IMR-90 (cell line): ENCODE measurements at regions not wholly inside any gene's neighbourhood (a gene's known extent, or its start where the extent isn't known, plus 50 kb on each side); places are given as distances from the start of the nearest gene placed in this dataset.

ENCODE experiments used
- ATAC-seq: fragments of 200-7000 bp; cut with Tn5 transposase; 2 replicates; pipeline ENCODE4 v1.9.1; 2020; ENCODE audit warnings: low read depth, mild to moderate bottlenecking, moderate library complexity
- BruUV-seq: library from RNA; stranded (reverse); fragments of 400-500 nt; replicated peaks from 2 replicates; lab custom pipeline; 2021; lab: Mats Ljungman, UMichigan
- CTCF ChIA-PET: fragments of 300-600 bp; formaldehyde crosslinking; extraction: SDS; loops from one replicate; lab custom pipeline; 2021; ENCODE audit warnings: antibody characterized with exemption; lab: Yijun Ruan, JAX
- POLR2A ChIA-PET: fragments of 300-600 bp; sonication (Branson Sonifier 250); formaldehyde crosslinking; loops from one replicate; lab custom pipeline; 2022; ENCODE audit warnings: antibody characterized with exemption; ENCODE audit not compliant: unreplicated experiment; lab: Charles Lee
- DNase-seq: peaks from one replicate; pipeline ENCODE4 v3.0.0; 2013
- H2AFZ ChIP-seq: replicated peaks from 2 replicates; pipeline ENCODE3; 2013; ENCODE audit warnings: low read length, mild to moderate bottlenecking; ENCODE audit not compliant: poor library complexity
- H2AK5ac ChIP-seq: 2 replicates; pipeline ENCODE4 v1.6.1; 2013; ENCODE audit warnings: low read depth, low read length, inconsistent platforms
- H2AK9ac ChIP-seq: replicated peaks from 2 replicates; pipeline ENCODE3; 2013; ENCODE audit warnings: mild to moderate bottlenecking, low read depth, low read length, moderate library complexity; ENCODE audit not compliant: poor library complexity
- H2BK120ac ChIP-seq: 2 replicates; pipeline ENCODE4 v1.6.1; 2013; ENCODE audit warnings: low read depth, low read length, inconsistent platforms
- H2BK15ac ChIP-seq: 3 replicates; pipeline ENCODE4 v1.6.1; 2013; ENCODE audit warnings: low read depth, low read length, inconsistent platforms
- H2BK20ac ChIP-seq: 2 replicates; pipeline ENCODE4 v1.6.1; 2013; ENCODE audit warnings: low read depth, mild to moderate bottlenecking, inconsistent platforms, low read length, moderate library complexity
- H2BK5ac ChIP-seq: 2 replicates; pipeline ENCODE4 v1.6.1; 2013; ENCODE audit warnings: mild to moderate bottlenecking, low read depth, low read length, inconsistent platforms; ENCODE audit not compliant: poor library complexity, severe bottlenecking
- H3K14ac ChIP-seq: replicated peaks from 2 replicates; pipeline ENCODE4 v1.6.1; 2013; ENCODE audit warnings: low read depth, low read length, inconsistent platforms
- H3K18ac ChIP-seq: 2 replicates; pipeline ENCODE4 v1.6.1; 2013; ENCODE audit warnings: low read depth, low read length, control low read depth
- H3K23ac ChIP-seq: 2 replicates; pipeline ENCODE4 v1.6.1; 2013; ENCODE audit warnings: low read depth, low read length, inconsistent platforms
- H3K27ac ChIP-seq: 2 replicates; pipeline ENCODE4 v1.5.1; 2013; ENCODE audit warnings: mild to moderate bottlenecking, control low read depth, low read length; ENCODE audit not compliant: insufficient read depth
- H3K27me3 ChIP-seq: 2 replicates; pipeline ENCODE4 v1.6.1; 2013; ENCODE audit warnings: low read length; ENCODE audit not compliant: control insufficient read depth, insufficient read depth
- H3K36me3 ChIP-seq: 2 replicates; pipeline ENCODE4 v1.6.1; 2013; ENCODE audit warnings: low read length, mixed read lengths; ENCODE audit not compliant: control insufficient read depth, insufficient read depth
- H3K4ac ChIP-seq: 2 replicates; pipeline ENCODE4 v1.6.1; 2013; ENCODE audit warnings: low read depth, low read length, inconsistent platforms
- H3K4me1 ChIP-seq: 2 replicates; pipeline ENCODE4 v1.6.1; 2013; ENCODE audit warnings: low read length, mixed read lengths; ENCODE audit not compliant: control insufficient read depth, insufficient read depth
- H3K4me2 ChIP-seq: 2 replicates; pipeline ENCODE4 v1.6.1; 2013; ENCODE audit warnings: low read depth, mild to moderate bottlenecking, control low read depth, low read length, moderate library complexity
- H3K4me3 ChIP-seq: 2 replicates; pipeline ENCODE4 v1.5.1; 2013; ENCODE audit warnings: low read depth, mild to moderate bottlenecking, control low read depth, low read length, moderate library complexity; ENCODE audit not compliant: insufficient read depth
- H3K56ac ChIP-seq: 2 replicates; pipeline ENCODE4 v1.6.1; 2013; ENCODE audit warnings: low read length, inconsistent platforms; ENCODE audit not compliant: insufficient read depth; ENCODE audit errors: extremely low read depth
- H3K79me1 ChIP-seq, 2 experiments: 2 replicates each; pipeline ENCODE4 v1.6.1; 2013; ENCODE audit warnings: low read length in 2 of 2, inconsistent platforms in 1 of 2, low read depth in 1 of 2
- H3K9ac ChIP-seq: 2 replicates; pipeline ENCODE4 v1.6.1; 2013; ENCODE audit warnings: low read depth, low read length, control low read depth
- H3K9me1 ChIP-seq: 2 replicates; pipeline ENCODE4 v1.6.1; 2013; ENCODE audit warnings: low read length, inconsistent platforms; ENCODE audit not compliant: insufficient read depth
- H3K9me3 ChIP-seq: 2 replicates; pipeline ENCODE4 v1.6.1; 2013; ENCODE audit warnings: low read length; ENCODE audit not compliant: control insufficient read depth, insufficient read depth
- H4K20me1 ChIP-seq: 2 replicates; pipeline ENCODE4 v1.6.1; 2013; ENCODE audit warnings: low read length, inconsistent platforms; ENCODE audit not compliant: insufficient read depth
- H4K5ac ChIP-seq: 2 replicates; pipeline ENCODE4 v1.6.1; 2013; ENCODE audit warnings: mild to moderate bottlenecking, low read depth, low read length, control low read depth
- H4K8ac ChIP-seq, 2 experiments: 2 replicates each; pipeline ENCODE4 v1.6.1; 2013; ENCODE audit warnings: low read depth in 2 of 2, low read length in 2 of 2, control low read depth in 1 of 2, inconsistent platforms in 1 of 2
- H4K91ac ChIP-seq: 2 replicates; pipeline ENCODE4 v1.6.1; 2013; ENCODE audit warnings: low read depth, low read length, inconsistent platforms; ENCODE audit not compliant: insufficient read depth
- BHLHE40 ChIP-seq: fragments of 150-350 bp; IDR thresholded peaks from 2 replicates; pipeline ENCODE4 v1.6.1; 2016; ENCODE audit warnings: mild to moderate bottlenecking, low read depth, low read length
- CEBPB ChIP-seq: IDR thresholded peaks from 2 replicates; pipeline ENCODE4 v1.6.1; 2012; ENCODE audit warnings: low read depth, low read length, improper control_type of control experiment
- CHD1 ChIP-seq: IDR thresholded peaks from 2 replicates; pipeline ENCODE4 v1.6.1; 2012; ENCODE audit warnings: low read depth, low read length, improper control_type of control experiment
- CTCF ChIP-seq: conservative IDR thresholded peaks from 2 replicates; pipeline ENCODE4 v1.5.1; 2012; ENCODE audit warnings: mild to moderate bottlenecking, low read depth, low read length, improper control_type of control experiment
- ELK1 ChIP-seq: fragments of 150-350 bp; IDR thresholded peaks from 2 replicates; pipeline ENCODE4 v1.6.1; 2016; ENCODE audit warnings: low read depth, mild to moderate bottlenecking, low read length, moderate library complexity, borderline replicate concordance
- FOS ChIP-seq: fragments of 150-350 bp; IDR thresholded peaks from 2 replicates; pipeline ENCODE4 v1.6.1; 2016; ENCODE audit warnings: low read depth, low read length
- MAFK ChIP-seq: IDR thresholded peaks from 2 replicates; pipeline ENCODE4 v1.6.1; 2012; ENCODE audit warnings: low read depth, low read length, improper control_type of control experiment
- MAZ ChIP-seq: IDR thresholded peaks from 2 replicates; pipeline ENCODE4 v1.6.1; 2012; ENCODE audit warnings: low read depth, mild to moderate bottlenecking, low read length, improper control_type of control experiment, moderate library complexity, borderline replicate concordance
- MXI1 ChIP-seq: IDR thresholded peaks from 2 replicates; pipeline ENCODE4 v1.6.1; 2012; ENCODE audit warnings: low read depth, mild to moderate bottlenecking, low read length, moderate library complexity, borderline replicate concordance
- NFE2L2 ChIP-seq: fragments of 150-350 bp; IDR thresholded peaks from 2 replicates; pipeline ENCODE4 v1.6.1; 2016; ENCODE audit warnings: low read depth, mild to moderate bottlenecking, low read length
- POLR2A ChIP-seq: IDR thresholded peaks from 2 replicates; pipeline ENCODE4 v1.6.1; 2012; ENCODE audit warnings: mild to moderate bottlenecking, low read depth, low read length
- RAD21 ChIP-seq: IDR thresholded peaks from 2 replicates; pipeline ENCODE4 v1.6.1; 2012; ENCODE audit warnings: low read length, improper control_type of control experiment
- RCOR1 ChIP-seq: IDR thresholded peaks from 2 replicates; pipeline ENCODE4 v1.6.1; 2012; ENCODE audit warnings: mild to moderate bottlenecking, low read length, improper control_type of control experiment; ENCODE audit not compliant: insufficient replicate concordance
- RFX5 ChIP-seq: IDR thresholded peaks from 2 replicates; pipeline ENCODE4 v1.8.0; 2012; ENCODE audit warnings: low read depth, mild to moderate bottlenecking, low read length, moderate library complexity
- SMC3 ChIP-seq: fragments of 150-350 bp; IDR thresholded peaks from 2 replicates; pipeline ENCODE4 v1.6.1; 2016; ENCODE audit warnings: low read depth, mild to moderate bottlenecking, antibody characterized with exemption, low read length, moderate library complexity
- USF2 ChIP-seq: fragments of 150-350 bp; IDR thresholded peaks from 2 replicates; pipeline ENCODE4 v1.6.1; 2017; ENCODE audit warnings: mild to moderate bottlenecking, antibody characterized with exemption, low read length, low read depth
- WGBS, 2 experiments: methylation state at CpG; one replicate each; pipeline versions ENCODE4 v1.1.5 to v1.1.7; 2013; ENCODE audit warnings: missing lambda C conversion rate in 2 of 2; ENCODE audit not compliant: insufficient read length in 1 of 2; ENCODE audit errors: extremely low coverage in 2 of 2; 5-methylcytosine and 5-hydroxymethylcytosine counted together
- dilution Hi-C: fragments of 300-500 bp; cut with HindIII; formaldehyde crosslinking; loops from one replicate; pipeline ENCODE4 v1.14.3; 2018; ENCODE audit warnings: low sequenced_read_pairs; ENCODE audit not compliant: unreplicated experiment
- in situ Hi-C: fragments of 300-500 bp; cut with MboI; formaldehyde crosslinking; loops from 3 replicates; pipeline ENCODE4 v1.14.3; 2019; ENCODE audit warnings: low sequenced_read_pairs, inconsistent platforms, mixed read lengths
- intact Hi-C: fragments of 100-400 bp; cut with micrococcal nuclease; formaldehyde crosslinking; loops from 2 replicates; pipeline ENCODE4 v1.10.0; 2022

GRCh38 chr6:130624046-130624445, 203.2 kb upstream of the SMLR1 start:
- H3K79me1 ChIP-seq: no peaks in the 10 kb centered on the region
- no peak overlapping the region for H2BK20ac ChIP-seq
- no peaks in the 10 kb centered on the region for H3K9me3 ChIP-seq
- intact Hi-C loops (no loop called here), dilution Hi-C loops (no loop called here), in situ Hi-C loops (no loop called here)
- H3K23ac ChIP-seq: no peak overlapping the region
- no CpG with 5 or more reads among the region's 2 CpGs for WGBS, 2 experiments
- CTCF ChIA-PET: no interaction called here
- H3K4me2 ChIP-seq: no peak overlapping the region
- H3K4ac ChIP-seq: no peak overlapping the region
- no peak overlapping the region for H2BK120ac ChIP-seq
- H3K18ac ChIP-seq: no peak overlapping the region
- no peak overlapping the region for H3K56ac ChIP-seq
- no peaks in the 10 kb centered on the region for H3K27me3 ChIP-seq
- H3K36me3 ChIP-seq: no peaks in the 10 kb centered on the region
- H2BK15ac ChIP-seq: no peak overlapping the region
- H2AFZ ChIP-seq: no peak overlapping the region
- no peak overlapping the region for H3K14ac ChIP-seq
- H3K27ac ChIP-seq: no peak overlapping the region
- no peak overlapping the region for H4K91ac ChIP-seq
- H2AK5ac ChIP-seq: no peak overlapping the region
- ATAC-seq: no peak
- no peaks in the 10 kb centered on the region for H3K9me1 ChIP-seq
- no peak overlapping the region for H4K8ac ChIP-seq
- no peak overlapping the region for H2AK9ac ChIP-seq
- peak; percentile 66 for DNase-seq
- H2BK5ac ChIP-seq: no peak overlapping the region
- H4K20me1 ChIP-seq: no peaks in the 10 kb centered on the region
- H3K4me1 ChIP-seq: peaks cover 2% of the 10 kb centered on the region; the same call in 1 of the 2 replicates
- TF ChIP-seq MAFK: no peak
- TF ChIP-seq ELK1: no peak
- TF ChIP-seq RFX5: no peak; the same call in 1 of the 2 replicates
- TF ChIP-seq RCOR1: no peak
- no peak for TF ChIP-seq SMC3
- no peak for TF ChIP-seq POLR2A
- no peak for TF ChIP-seq BHLHE40
- no peak for TF ChIP-seq CTCF
- no peak for TF ChIP-seq MXI1
- TF ChIP-seq NFE2L2: no peak
- no peak for TF ChIP-seq USF2
- no peak for TF ChIP-seq FOS
- TF ChIP-seq CHD1: no peak
- no peak for TF ChIP-seq MAZ
- TF ChIP-seq RAD21: no peak
- TF ChIP-seq CEBPB: no peak
- no peak overlapping the region for H3K4me3 ChIP-seq
- no TSS peak for BruUV-seq
- no peak overlapping the region for H4K5ac ChIP-seq
- no peak overlapping the region for H3K9ac ChIP-seq
- POLR2A ChIA-PET: no interaction called here
